IMR-90 (cell line): ENCODE measurements at regions not wholly inside any gene's neighbourhood (a gene's known extent, or its start where the extent isn't known, plus 50 kb on each side); places are given as distances from the start of the nearest gene placed in this dataset.

ENCODE experiments used
- ATAC-seq: fragments of 200-7000 bp; cut with Tn5 transposase; 2 replicates; pipeline ENCODE4 v1.9.1; 2020; ENCODE audit warnings: low read depth, mild to moderate bottlenecking, moderate library complexity
- BruUV-seq: library from RNA; stranded (reverse); fragments of 400-500 nt; replicated peaks from 2 replicates; lab custom pipeline; 2021; lab: Mats Ljungman, UMichigan
- CTCF ChIA-PET: fragments of 300-600 bp; formaldehyde crosslinking; extraction: SDS; loops from one replicate; lab custom pipeline; 2021; ENCODE audit warnings: antibody characterized with exemption; lab: Yijun Ruan, JAX
- POLR2A ChIA-PET: fragments of 300-600 bp; sonication (Branson Sonifier 250); formaldehyde crosslinking; loops from one replicate; lab custom pipeline; 2022; ENCODE audit warnings: antibody characterized with exemption; ENCODE audit not compliant: unreplicated experiment; lab: Charles Lee
- DNase-seq: peaks from one replicate; pipeline ENCODE4 v3.0.0; 2013
- H2AFZ ChIP-seq: replicated peaks from 2 replicates; pipeline ENCODE3; 2013; ENCODE audit warnings: low read length, mild to moderate bottlenecking; ENCODE audit not compliant: poor library complexity
- H2AK5ac ChIP-seq: 2 replicates; pipeline ENCODE4 v1.6.1; 2013; ENCODE audit warnings: low read depth, low read length, inconsistent platforms
- H2AK9ac ChIP-seq: replicated peaks from 2 replicates; pipeline ENCODE3; 2013; ENCODE audit warnings: mild to moderate bottlenecking, low read depth, low read length, moderate library complexity; ENCODE audit not compliant: poor library complexity
- H2BK120ac ChIP-seq: 2 replicates; pipeline ENCODE4 v1.6.1; 2013; ENCODE audit warnings: low read depth, low read length, inconsistent platforms
- H2BK15ac ChIP-seq: 3 replicates; pipeline ENCODE4 v1.6.1; 2013; ENCODE audit warnings: low read depth, low read length, inconsistent platforms
- H2BK20ac ChIP-seq: 2 replicates; pipeline ENCODE4 v1.6.1; 2013; ENCODE audit warnings: low read depth, mild to moderate bottlenecking, inconsistent platforms, low read length, moderate library complexity
- H2BK5ac ChIP-seq: 2 replicates; pipeline ENCODE4 v1.6.1; 2013; ENCODE audit warnings: mild to moderate bottlenecking, low read depth, low read length, inconsistent platforms; ENCODE audit not compliant: poor library complexity, severe bottlenecking
- H3K14ac ChIP-seq: replicated peaks from 2 replicates; pipeline ENCODE4 v1.6.1; 2013; ENCODE audit warnings: low read depth, low read length, inconsistent platforms
- H3K18ac ChIP-seq: 2 replicates; pipeline ENCODE4 v1.6.1; 2013; ENCODE audit warnings: low read depth, low read length, control low read depth
- H3K23ac ChIP-seq: 2 replicates; pipeline ENCODE4 v1.6.1; 2013; ENCODE audit warnings: low read depth, low read length, inconsistent platforms
- H3K27ac ChIP-seq: 2 replicates; pipeline ENCODE4 v1.5.1; 2013; ENCODE audit warnings: mild to moderate bottlenecking, control low read depth, low read length; ENCODE audit not compliant: insufficient read depth
- H3K27me3 ChIP-seq: 2 replicates; pipeline ENCODE4 v1.6.1; 2013; ENCODE audit warnings: low read length; ENCODE audit not compliant: control insufficient read depth, insufficient read depth
- H3K36me3 ChIP-seq: 2 replicates; pipeline ENCODE4 v1.6.1; 2013; ENCODE audit warnings: low read length, mixed read lengths; ENCODE audit not compliant: control insufficient read depth, insufficient read depth
- H3K4ac ChIP-seq: 2 replicates; pipeline ENCODE4 v1.6.1; 2013; ENCODE audit warnings: low read depth, low read length, inconsistent platforms
- H3K4me1 ChIP-seq: 2 replicates; pipeline ENCODE4 v1.6.1; 2013; ENCODE audit warnings: low read length, mixed read lengths; ENCODE audit not compliant: control insufficient read depth, insufficient read depth
- H3K4me2 ChIP-seq: 2 replicates; pipeline ENCODE4 v1.6.1; 2013; ENCODE audit warnings: low read depth, mild to moderate bottlenecking, control low read depth, low read length, moderate library complexity
- H3K4me3 ChIP-seq: 2 replicates; pipeline ENCODE4 v1.5.1; 2013; ENCODE audit warnings: low read depth, mild to moderate bottlenecking, control low read depth, low read length, moderate library complexity; ENCODE audit not compliant: insufficient read depth
- H3K56ac ChIP-seq: 2 replicates; pipeline ENCODE4 v1.6.1; 2013; ENCODE audit warnings: low read length, inconsistent platforms; ENCODE audit not compliant: insufficient read depth; ENCODE audit errors: extremely low read depth
- H3K79me1 ChIP-seq, 2 experiments: 2 replicates each; pipeline ENCODE4 v1.6.1; 2013; ENCODE audit warnings: low read length in 2 of 2, inconsistent platforms in 1 of 2, low read depth in 1 of 2
- H3K9ac ChIP-seq: 2 replicates; pipeline ENCODE4 v1.6.1; 2013; ENCODE audit warnings: low read depth, low read length, control low read depth
- H3K9me1 ChIP-seq: 2 replicates; pipeline ENCODE4 v1.6.1; 2013; ENCODE audit warnings: low read length, inconsistent platforms; ENCODE audit not compliant: insufficient read depth
- H3K9me3 ChIP-seq: 2 replicates; pipeline ENCODE4 v1.6.1; 2013; ENCODE audit warnings: low read length; ENCODE audit not compliant: control insufficient read depth, insufficient read depth
- H4K20me1 ChIP-seq: 2 replicates; pipeline ENCODE4 v1.6.1; 2013; ENCODE audit warnings: low read length, inconsistent platforms; ENCODE audit not compliant: insufficient read depth
- H4K5ac ChIP-seq: 2 replicates; pipeline ENCODE4 v1.6.1; 2013; ENCODE audit warnings: mild to moderate bottlenecking, low read depth, low read length, control low read depth
- H4K8ac ChIP-seq, 2 experiments: 2 replicates each; pipeline ENCODE4 v1.6.1; 2013; ENCODE audit warnings: low read depth in 2 of 2, low read length in 2 of 2, control low read depth in 1 of 2, inconsistent platforms in 1 of 2
- H4K91ac ChIP-seq: 2 replicates; pipeline ENCODE4 v1.6.1; 2013; ENCODE audit warnings: low read depth, low read length, inconsistent platforms; ENCODE audit not compliant: insufficient read depth
- CEBPB ChIP-seq: IDR thresholded peaks from 2 replicates; pipeline ENCODE4 v1.6.1; 2012; ENCODE audit warnings: low read depth, low read length, improper control_type of control experiment
- CTCF ChIP-seq: conservative IDR thresholded peaks from 2 replicates; pipeline ENCODE4 v1.5.1; 2012; ENCODE audit warnings: mild to moderate bottlenecking, low read depth, low read length, improper control_type of control experiment
- ELK1 ChIP-seq: fragments of 150-350 bp; IDR thresholded peaks from 2 replicates; pipeline ENCODE4 v1.6.1; 2016; ENCODE audit warnings: low read depth, mild to moderate bottlenecking, low read length, moderate library complexity, borderline replicate concordance
- MAZ ChIP-seq: IDR thresholded peaks from 2 replicates; pipeline ENCODE4 v1.6.1; 2012; ENCODE audit warnings: low read depth, mild to moderate bottlenecking, low read length, improper control_type of control experiment, moderate library complexity, borderline replicate concordance
- MXI1 ChIP-seq: IDR thresholded peaks from 2 replicates; pipeline ENCODE4 v1.6.1; 2012; ENCODE audit warnings: low read depth, mild to moderate bottlenecking, low read length, moderate library complexity, borderline replicate concordance
- RAD21 ChIP-seq: IDR thresholded peaks from 2 replicates; pipeline ENCODE4 v1.6.1; 2012; ENCODE audit warnings: low read length, improper control_type of control experiment
- WGBS, 2 experiments: methylation state at CpG; one replicate each; pipeline versions ENCODE4 v1.1.5 to v1.1.7; 2013; ENCODE audit warnings: missing lambda C conversion rate in 2 of 2; ENCODE audit not compliant: insufficient read length in 1 of 2; ENCODE audit errors: extremely low coverage in 2 of 2; 5-methylcytosine and 5-hydroxymethylcytosine counted together
- dilution Hi-C: fragments of 300-500 bp; cut with HindIII; formaldehyde crosslinking; loops from one replicate; pipeline ENCODE4 v1.14.3; 2018; ENCODE audit warnings: low sequenced_read_pairs; ENCODE audit not compliant: unreplicated experiment
- in situ Hi-C: fragments of 300-500 bp; cut with MboI; formaldehyde crosslinking; loops from 3 replicates; pipeline ENCODE4 v1.14.3; 2019; ENCODE audit warnings: low sequenced_read_pairs, inconsistent platforms, mixed read lengths
- intact Hi-C: fragments of 100-400 bp; cut with micrococcal nuclease; formaldehyde crosslinking; loops from 2 replicates; pipeline ENCODE4 v1.10.0; 2022

- Histone ChIP-seq H3K4ac (peak overlapping the region; percentile 31; the same call in 1 of the 2 replicates), H3K23ac (no peak overlapping the region), H3K27ac (no peak overlapping the region), H3K9me1 (peaks cover 18% of the 10 kb centered on the region), H2AFZ (no peak overlapping the region), H3K36me3 (no peaks in the 10 kb centered on the region), H3K79me1 (no peaks in the 10 kb centered on the region), H4K8ac (no peak overlapping the region), H2AK5ac (no peak overlapping the region), H2BK120ac (peak overlapping the region; percentile 37; the same call in 1 of the 2 replicates), H3K4me2 (no peak overlapping the region), H3K56ac (no peak overlapping the region), H4K5ac (no peak overlapping the region), H3K4me1 (peaks cover 20% of the 10 kb centered on the region), H2BK15ac (peak overlapping the region; percentile 18; the same call in 1 of the 3 replicates), H3K27me3 (no peaks in the 10 kb centered on the region), H3K9ac (no peak overlapping the region), H3K18ac (no peak overlapping the region; the same call in 1 of the 2 replicates), H2BK20ac (no peak overlapping the region; the same call in 1 of the 2 replicates), H3K9me3 (no peaks in the 10 kb centered on the region), H3K14ac (no peak overlapping the region; the same call in 1 of the 2 replicates), H2BK5ac (no peak overlapping the region), H4K20me1 (no peaks in the 10 kb centered on the region), H4K91ac (no peak overlapping the region; the same call in 1 of the 2 replicates), H2AK9ac (no peak overlapping the region), H3K4me3 (no peak overlapping the region)
- WGBS, 2 experiments, result 0% methylated on average over 1 of the region's 4 CpGs; no CpG with 5 or more reads in 1 of the 2 experiments
- DNase-seq (no peak), ATAC-seq (no peak)
- ChIA-PET POLR2A (no interaction called here), CTCF (interaction anchor here (0.8 kb wide), 1 partner anchor 100 kb away, joined by 3 read pairs; no protein-coding TSS in a partner anchor)
- no TSS peak for BruUV-seq
- TF ChIP-seq MXI1 (no peak), RAD21 (no peak), MAZ (no peak), CEBPB (no peak), CTCF (no peak), ELK1 (no peak)
- dilution Hi-C loops, result no loop called here
- in situ Hi-C loops, result no loop called here
- intact Hi-C loops, result no loop called here
These were observed 99.5 kb upstream of the DUSP10 start for GRCh38 chr1:221841251-221841982.
